ENCODE measurements at regions not wholly inside any gene's neighbourhood (a gene's known extent, or its start where the extent isn't known, plus 50 kb on each side); places are given as distances from the start of the nearest gene placed in this dataset.

DNA sequence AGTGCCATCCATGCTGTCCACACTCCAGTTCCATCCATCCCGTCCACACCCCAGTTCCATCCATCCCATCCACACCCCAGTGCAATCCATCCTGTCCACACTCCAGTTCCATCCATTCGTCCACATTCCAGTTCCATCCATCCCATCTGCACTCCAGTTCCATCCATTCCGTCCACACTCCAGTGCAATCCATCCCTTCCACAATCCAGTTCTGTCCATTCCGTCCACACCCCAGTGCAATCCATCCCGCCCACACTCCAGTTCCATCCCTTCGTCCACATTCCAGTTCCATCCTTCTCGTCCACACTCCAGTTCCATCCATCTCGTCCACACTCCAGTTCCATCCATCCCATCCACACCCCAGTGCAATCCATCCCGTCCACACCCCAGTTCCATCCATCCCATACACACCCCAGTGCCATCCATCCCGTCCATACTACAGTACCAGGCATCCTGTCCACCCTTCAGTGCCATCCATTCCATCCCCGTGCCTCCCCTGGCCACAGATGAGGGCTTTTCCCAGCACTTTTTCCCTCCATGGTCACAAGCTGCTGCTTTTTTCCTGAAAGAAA is 704.0 kb downstream of the BRD1 start:
- TF ChIP-seq ZFP3 (CRISPR knock-in tag; IDR thresholded peaks at IDR 0.05) (no peak), ARNTL (CRISPR knock-in tag; IDR thresholded peaks at IDR 0.05; ENCODE audit: borderline replicate concordance, low read depth) (no peak), CSDC2 (CRISPR knock-in tag; IDR thresholded peaks at IDR 0.05) (no peak)

All from SK-N-SH treated with all-trans-retinoic acid at 6 μM for 48 hours (cell line).